Trophoblast cell (in vitro differentiated cells and primary cell): ENCODE measurements at regions not wholly inside any gene's neighbourhood (a gene's known extent, or its start where the extent isn't known, plus 50 kb on each side); places are given as distances from the start of the nearest gene placed in this dataset.

Experiments used
- DNase-seq, 2 donors: peaks; one replicate each; pipeline ENCODE4 v3.0.0-alpha.2; 2016
- H2AFZ ChIP-seq: 2 replicates; pipeline ENCODE4 v1.6.1; 2013; ENCODE audit warnings: low read length, moderate library complexity, mild to moderate bottlenecking; ENCODE audit not compliant: insufficient read depth, poor library complexity
- H2AK5ac ChIP-seq: 2 replicates; pipeline ENCODE4 v1.6.1; 2013; ENCODE audit warnings: mild to moderate bottlenecking, low read length
- H2BK120ac ChIP-seq: 2 replicates; pipeline ENCODE4 v1.6.1; 2013; ENCODE audit warnings: low read length, mild to moderate bottlenecking, moderate library complexity; ENCODE audit not compliant: insufficient read depth, poor library complexity
- H2BK12ac ChIP-seq: 2 replicates; pipeline ENCODE4 v1.6.1; 2013; ENCODE audit warnings: mild to moderate bottlenecking, low read length, moderate library complexity
- H2BK5ac ChIP-seq: 2 replicates; pipeline ENCODE4 v1.6.1; 2013; ENCODE audit warnings: low read length, low read depth, moderate library complexity, mild to moderate bottlenecking; ENCODE audit not compliant: poor library complexity
- H3K14ac ChIP-seq: 2 replicates; pipeline ENCODE4 v1.6.1; 2013; ENCODE audit warnings: mild to moderate bottlenecking, low read length
- H3K18ac ChIP-seq: 2 replicates; pipeline ENCODE4 v1.6.1; 2013; ENCODE audit warnings: mild to moderate bottlenecking, low read length
- H3K23ac ChIP-seq: 2 replicates; pipeline ENCODE4 v1.6.1; 2013; ENCODE audit warnings: low read length
- H3K27ac ChIP-seq: 2 replicates; pipeline ENCODE4 v1.5.1; 2013; ENCODE audit warnings: low read depth, mild to moderate bottlenecking, inconsistent platforms, low read length, moderate library complexity
- H3K27me3 ChIP-seq: 2 replicates; pipeline ENCODE4 v1.6.1; 2013; ENCODE audit warnings: inconsistent platforms, mild to moderate bottlenecking, low read length, moderate library complexity; ENCODE audit not compliant: insufficient read depth
- H3K36me3 ChIP-seq, 2 experiments: 1 replicate in 1 of 2; 2 replicates in 1 of 2; pipeline ENCODE4 v1.6.1; 2013; ENCODE audit warnings: low read length in 2 of 2, mild to moderate bottlenecking in 2 of 2, moderate library complexity in 1 of 2; ENCODE audit not compliant: insufficient read depth in 2 of 2, control insufficient read depth in 1 of 2
- H3K4ac ChIP-seq: 2 replicates; pipeline ENCODE4 v1.6.1; 2013; ENCODE audit warnings: low read depth, mild to moderate bottlenecking, low read length, moderate library complexity
- H3K4me1 ChIP-seq, 2 experiments: 1 replicate in 1 of 2; 2 replicates in 1 of 2; pipeline ENCODE4 v1.6.1; 2013; ENCODE audit warnings: low read length in 2 of 2, mild to moderate bottlenecking in 2 of 2, moderate library complexity in 1 of 2; ENCODE audit not compliant: insufficient read depth in 2 of 2, control insufficient read depth in 1 of 2
- H3K4me2 ChIP-seq: 2 replicates; pipeline ENCODE4 v1.6.1; 2013; ENCODE audit warnings: inconsistent platforms, mild to moderate bottlenecking, low read length, moderate library complexity
- H3K4me3 ChIP-seq: 2 replicates; pipeline ENCODE4 v1.5.1; 2013; ENCODE audit warnings: mild to moderate bottlenecking, low read depth, low read length, inconsistent platforms
- H3K79me1 ChIP-seq: one replicate; pipeline ENCODE4 v1.6.1; 2013; ENCODE audit warnings: low read length
- H3K79me2 ChIP-seq: 2 replicates; pipeline ENCODE4 v1.6.1; 2013; ENCODE audit warnings: low read length, mild to moderate bottlenecking; ENCODE audit not compliant: control insufficient read depth, insufficient read depth, poor library complexity
- H3K9ac ChIP-seq: 2 replicates; pipeline ENCODE4 v1.6.1; 2013; ENCODE audit warnings: mild to moderate bottlenecking, low read length
- H3K9me3 ChIP-seq: 2 replicates; pipeline ENCODE4 v1.6.1; 2013; ENCODE audit warnings: low read depth, mild to moderate bottlenecking, control low read depth, inconsistent platforms, low read length; ENCODE audit not compliant: insufficient read depth
- H4K12ac ChIP-seq: 2 replicates; pipeline ENCODE4 v1.6.1; 2013; ENCODE audit warnings: low read depth, mild to moderate bottlenecking, low read length, moderate library complexity
- H4K8ac ChIP-seq: 2 replicates; pipeline ENCODE4 v1.6.1; 2013; ENCODE audit warnings: low read depth, mild to moderate bottlenecking, low read length, moderate library complexity
- H4K91ac ChIP-seq: one replicate; pipeline ENCODE4 v1.6.1; 2013; ENCODE audit warnings: low read depth, mild to moderate bottlenecking, low read length, moderate library complexity
- WGBS: extraction: QIAGEN DNeasy Blood & Tissue Kit; methylation state at CpG from one replicate; pipeline ENCODE4 v1.1.7; 2013; ENCODE audit warnings: missing lambda C conversion rate; ENCODE audit not compliant: insufficient read length, insufficient coverage; ENCODE audit errors: extremely low coverage; 5-methylcytosine and 5-hydroxymethylcytosine counted together

GRCh38 chr1:47669081-47669585, 231.3 kb downstream of the FOXD2 start:
- Histone ChIP-seq H4K12ac (no peak overlapping the region), H2BK120ac (no peak overlapping the region), H3K14ac (no peak overlapping the region), H3K9me3 (no peaks in the 10 kb centered on the region), H3K27ac (no peak overlapping the region), H2AFZ (no peak overlapping the region), H4K8ac (no peak overlapping the region), H3K23ac (no peak overlapping the region), H2AK5ac (no peak overlapping the region), H3K4me1 (no peaks in the 10 kb centered on the region), H2BK5ac (no peak overlapping the region), H3K4me3 (no peak overlapping the region), H2BK12ac (no peak overlapping the region), H4K91ac (no peak overlapping the region), H3K18ac (no peak overlapping the region), H3K79me2 (no peaks in the 10 kb centered on the region), H3K4ac (no peak overlapping the region), H3K79me1 (no peaks in the 10 kb centered on the region), H3K9ac (no peak overlapping the region), H3K36me3 (no peaks in the 10 kb centered on the region), H3K27me3 (no peaks in the 10 kb centered on the region), H3K4me2 (no peak overlapping the region)
- no CpG with 5 or more reads among the region's 10 CpGs for WGBS
- DNase-seq: no peak

- Histone ChIP-seq H4K12ac (no peak overlapping the region), H3K14ac (no peak overlapping the region), H3K9ac (no peak overlapping the region), H3K18ac (no peak overlapping the region), H2BK5ac (no peak overlapping the region), H4K91ac (no peak overlapping the region), H3K4ac (no peak overlapping the region), H3K9me3 (peaks cover 2% of the 10 kb centered on the region), H4K8ac (no peak overlapping the region), H2AK5ac (no peak overlapping the region), H3K4me2 (no peak overlapping the region), H2BK12ac (no peak overlapping the region), H3K79me2 (no peaks in the 10 kb centered on the region), H3K4me3 (no peak overlapping the region), H3K23ac (no peak overlapping the region), H2AFZ (no peak overlapping the region), H3K27ac (no peak overlapping the region), H3K79me1 (no peaks in the 10 kb centered on the region), H3K4me1 (no peaks in the 10 kb centered on the region), H3K27me3 (no peaks in the 10 kb centered on the region), H3K36me3 (no peaks in the 10 kb centered on the region), H2BK120ac (no peak overlapping the region)
- no peak for DNase-seq
Observed at GRCh38 chr1:47672622-47673021, 234.8 kb downstream of the FOXD2 start.

- no peaks in the 10 kb centered on the region for H3K4me1 ChIP-seq
- H3K4me2 ChIP-seq: no peak overlapping the region
- H2BK5ac ChIP-seq: no peak overlapping the region
- H3K9ac ChIP-seq: no peak overlapping the region
- H3K79me1 ChIP-seq: no peaks in the 10 kb centered on the region
- H2AFZ ChIP-seq: no peak overlapping the region
- no peaks in the 10 kb centered on the region for H3K27me3 ChIP-seq
- no peak overlapping the region for H2BK120ac ChIP-seq
- peaks cover 2% of the 10 kb centered on the region for H3K9me3 ChIP-seq
- no peaks in the 10 kb centered on the region for H3K79me2 ChIP-seq
- no peak overlapping the region for H3K14ac ChIP-seq
- H3K23ac ChIP-seq: no peak overlapping the region
- no peak overlapping the region for H3K4ac ChIP-seq
- no peak overlapping the region for H3K27ac ChIP-seq
- no peak overlapping the region for H2BK12ac ChIP-seq
- H4K91ac ChIP-seq: no peak overlapping the region
- H3K18ac ChIP-seq: no peak overlapping the region
- no peak for DNase-seq
- H4K12ac ChIP-seq: no peak overlapping the region
- H3K36me3 ChIP-seq: no peaks in the 10 kb centered on the region
- H2AK5ac ChIP-seq: no peak overlapping the region
- no peak overlapping the region for H4K8ac ChIP-seq
- no peak overlapping the region for H3K4me3 ChIP-seq
Observed at GRCh38 chr1:47674189-47674588, 236.3 kb downstream of the FOXD2 start.

GRCh38 chr1:47675047-47675675, 237.3 kb downstream of the FOXD2 start:
- no peak overlapping the region for H3K23ac ChIP-seq
- H2AFZ ChIP-seq: no peak overlapping the region
- no peaks in the 10 kb centered on the region for H3K27me3 ChIP-seq
- H4K12ac ChIP-seq: no peak overlapping the region
- no peak overlapping the region for H3K27ac ChIP-seq
- H3K9ac ChIP-seq: no peak overlapping the region
- no peak overlapping the region for H2AK5ac ChIP-seq
- H3K14ac ChIP-seq: no peak overlapping the region
- H2BK5ac ChIP-seq: no peak overlapping the region
- no peaks in the 10 kb centered on the region for H3K79me1 ChIP-seq
- WGBS: no CpG with 5 or more reads among the region's 3 CpGs
- no peaks in the 10 kb centered on the region for H3K4me1 ChIP-seq
- no peak overlapping the region for H3K4me2 ChIP-seq
- H3K36me3 ChIP-seq: no peaks in the 10 kb centered on the region
- H3K4ac ChIP-seq: no peak overlapping the region
- no peak overlapping the region for H3K18ac ChIP-seq
- no peak overlapping the region for H4K8ac ChIP-seq
- no peaks in the 10 kb centered on the region for H3K79me2 ChIP-seq
- DNase-seq: no peak
- no peak overlapping the region for H3K4me3 ChIP-seq
- no peak overlapping the region for H2BK120ac ChIP-seq
- H2BK12ac ChIP-seq: no peak overlapping the region
- H3K9me3 ChIP-seq: peaks cover 6% of the 10 kb centered on the region
- no peak overlapping the region for H4K91ac ChIP-seq
